ENCODE measurements at regions not wholly inside any gene's neighbourhood (a gene's known extent, or its start where the extent isn't known, plus 50 kb on each side); places are given as distances from the start of the nearest gene placed in this dataset.

- H3K79me2 ChIP-seq (ENCODE audit: control insufficient read depth, insufficient read depth, low read length): no peaks in the 10 kb centered on the region
- no peak overlapping the region for H3K9ac ChIP-seq (replicated peaks; ENCODE audit: extremely low read depth, insufficient read depth, low read length)
- no peaks in the 10 kb centered on the region for H3K9me1 ChIP-seq (replicated peaks; ENCODE audit: control insufficient read depth, extremely low read depth, insufficient read depth, low read length)
- H3K27ac ChIP-seq (ENCODE audit: insufficient read depth, low read depth, low read length): no peak overlapping the region
- dilution Hi-C loops (cut with MboI; ENCODE audit: extremely low pct_ligation_motif_present, low sequenced_read_pairs) (no loop called here), intact Hi-C loops (cut with micrococcal nuclease) (no loop called here)
- H3K4me2 ChIP-seq (ENCODE audit: insufficient read depth, low read length): no peak overlapping the region
- H3K27me3 ChIP-seq (ENCODE audit: control insufficient read depth in 2 of 2, insufficient read depth in 2 of 2, low read length in 2 of 2): no peaks in the 10 kb centered on the region
- ChIA-PET POLR2A (no interaction called here), CTCF (no interaction called here)
- H3K9me3 ChIP-seq (replicated peaks; ENCODE audit: control insufficient read depth, insufficient read depth, low read length): no peaks in the 10 kb centered on the region
- H3K4me3 ChIP-seq (replicated peaks in 1 of 3; ENCODE audit: insufficient read depth in 1 of 3, low read depth in 1 of 3, low read length in 3 of 3): no peak overlapping the region
- FAIRE-seq: no peak
- H3K4me1 ChIP-seq (ENCODE audit: control insufficient read depth, extremely low read depth, insufficient read depth, low read length): no peaks in the 10 kb centered on the region
- H2AFZ ChIP-seq (ENCODE audit: low read depth, low read length): no peak overlapping the region
- no peaks in the 10 kb centered on the region for H4K20me1 ChIP-seq (replicated peaks; ENCODE audit: control insufficient read depth, extremely low read depth, insufficient read depth, low read length)
- DNase-seq (ENCODE audit: low read depth, low spot score): no peak
- H3K36me3 ChIP-seq (ENCODE audit: control insufficient read depth in 2 of 2, extremely low read depth in 1 of 2, insufficient read depth in 2 of 2, low read length in 2 of 2): no peaks in the 10 kb centered on the region
- BruUV-seq (replicated peaks): no TSS peak
- no peak for TF ChIP-seq MYC (IDR thresholded peaks at IDR 0.05; ENCODE audit: low read depth, low read length)
- no peak for TF ChIP-seq FOS (IDR thresholded peaks at IDR 0.05; ENCODE audit: borderline replicate concordance, insufficient read depth, low read length)
- TF ChIP-seq MAX (IDR thresholded peaks at IDR 0.05; ENCODE audit: insufficient read depth, insufficient read length): no peak
- TF ChIP-seq GATA2 (IDR thresholded peaks at IDR 0.05; ENCODE audit: insufficient read depth, insufficient read length, low read depth, low read length): no peak
- no peak for TF ChIP-seq EZH2 (IDR thresholded peaks at IDR 0.05; ENCODE audit: borderline replicate concordance, low read depth, low read length, severe bottlenecking)
- TF ChIP-seq POLR2A (IDR thresholded peaks at IDR 0.05; ENCODE audit: low read depth, low read length): no peak
- TF ChIP-seq POLR2AphosphoS5 (IDR thresholded peaks at IDR 0.05; ENCODE audit: insufficient read depth, low read depth, low read length): no peak
- no peak for TF ChIP-seq CTCF (IDR thresholded peaks at IDR 0.05; ENCODE audit: extremely low read depth in 1 of 2, insufficient read depth in 1 of 2, low read depth in 1 of 2, low read length in 2 of 2)
- no peak for TF ChIP-seq JUN (IDR thresholded peaks at IDR 0.05; ENCODE audit: borderline replicate concordance, insufficient read depth, insufficient read length, low read depth)
Observed at GRCh38 chr9:117511852-117512481, 97.1 kb upstream of the ASTN2 start.
